HG03342 (cell line): ENCODE measurements at regions not wholly inside any gene's neighbourhood (a gene's known extent, or its start where the extent isn't known, plus 50 kb on each side); places are given as distances from the start of the nearest gene placed in this dataset.

Experiments
- ATAC-seq: cut with Tn5 transposase; IDR thresholded peaks from one replicate; pipeline ENCODE4 v1.9.1; 2021; ENCODE audit warnings: mild to moderate bottlenecking, moderate library complexity; ENCODE audit not compliant: unreplicated experiment

DNA sequence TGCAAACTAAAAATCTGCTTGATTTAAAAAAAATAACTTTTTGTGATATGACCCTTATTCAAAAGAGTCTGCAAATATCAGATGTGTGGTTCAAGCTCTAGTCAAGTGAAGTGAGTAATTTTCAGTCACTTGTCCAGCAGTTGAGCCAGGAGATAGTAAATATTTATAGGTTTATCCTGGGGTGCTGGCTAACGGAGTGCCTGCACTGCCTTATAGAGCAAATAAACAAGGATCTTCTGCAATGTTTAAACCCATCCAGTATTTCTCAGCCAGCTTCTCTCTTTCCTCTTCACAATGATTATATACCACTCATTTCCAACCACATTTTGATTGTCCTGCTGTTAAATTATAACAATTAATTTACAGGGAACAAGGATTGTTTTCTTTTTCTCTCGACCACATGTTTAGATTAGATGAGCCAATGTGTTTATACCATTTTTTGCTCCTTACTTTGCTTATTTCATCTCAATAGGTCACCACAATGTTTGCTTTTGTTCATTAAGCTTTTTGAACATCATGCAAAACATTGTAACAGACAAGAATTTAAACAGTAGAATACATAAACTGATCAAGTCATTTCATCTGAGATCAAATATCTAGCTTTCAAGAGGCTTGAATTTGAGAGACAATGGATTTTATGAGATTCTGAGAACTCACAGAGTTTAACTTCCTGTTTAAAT, 60.3 kb upstream of the GREM2 start:
- ATAC-seq = no peak

DNA sequence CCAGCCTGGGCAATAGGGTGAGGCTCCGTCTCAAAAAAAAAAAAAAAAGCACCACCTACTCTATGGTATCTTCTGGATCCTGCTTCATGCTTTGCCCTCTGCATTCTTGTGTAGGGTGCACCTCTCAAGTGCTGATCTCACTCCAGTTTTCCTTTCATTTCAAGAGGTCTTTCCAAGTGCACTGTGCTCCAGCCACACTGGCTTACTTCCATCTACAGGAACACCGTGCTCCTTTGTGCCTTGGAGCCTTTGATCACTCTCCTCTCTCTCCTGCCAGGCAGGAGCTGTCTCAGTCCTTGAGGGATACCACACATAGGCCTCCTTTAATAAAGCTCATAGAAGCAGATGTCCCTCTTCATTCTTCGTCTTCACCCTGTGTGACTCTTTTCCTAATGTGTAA, 55.4 kb upstream of the GREM2 start:
- ATAC-seq = no peak

DNA sequence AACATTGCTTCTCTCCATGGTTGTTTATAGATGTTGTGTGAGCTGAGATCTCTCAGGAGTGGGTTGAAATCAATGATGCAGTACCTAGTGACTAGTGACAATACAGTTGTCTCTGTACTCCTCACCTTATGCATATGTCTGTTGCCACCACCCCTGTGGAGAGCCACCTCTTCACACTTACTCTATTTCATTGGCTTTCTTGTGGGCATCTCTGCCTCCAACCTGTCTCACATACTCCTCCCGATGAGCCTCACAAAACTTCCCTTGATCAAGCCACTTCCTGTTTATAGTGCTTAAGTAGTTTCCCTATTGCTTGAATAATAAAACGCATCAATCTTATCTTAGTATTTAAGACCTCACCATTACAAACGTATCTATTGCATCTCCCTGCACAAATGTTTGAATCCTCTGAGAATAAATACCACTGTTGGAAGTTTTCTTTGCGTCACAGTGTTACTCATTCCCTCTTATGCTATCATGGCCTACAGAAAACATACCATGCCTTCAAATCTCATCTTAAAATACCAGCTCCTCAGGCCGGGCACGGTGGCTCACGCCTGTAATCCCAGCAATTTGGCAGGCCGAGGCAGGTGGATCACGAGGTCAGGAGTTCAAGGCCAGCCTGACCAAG, 54.7 kb upstream of the GREM2 start:
- ATAC-seq = no peak

DNA sequence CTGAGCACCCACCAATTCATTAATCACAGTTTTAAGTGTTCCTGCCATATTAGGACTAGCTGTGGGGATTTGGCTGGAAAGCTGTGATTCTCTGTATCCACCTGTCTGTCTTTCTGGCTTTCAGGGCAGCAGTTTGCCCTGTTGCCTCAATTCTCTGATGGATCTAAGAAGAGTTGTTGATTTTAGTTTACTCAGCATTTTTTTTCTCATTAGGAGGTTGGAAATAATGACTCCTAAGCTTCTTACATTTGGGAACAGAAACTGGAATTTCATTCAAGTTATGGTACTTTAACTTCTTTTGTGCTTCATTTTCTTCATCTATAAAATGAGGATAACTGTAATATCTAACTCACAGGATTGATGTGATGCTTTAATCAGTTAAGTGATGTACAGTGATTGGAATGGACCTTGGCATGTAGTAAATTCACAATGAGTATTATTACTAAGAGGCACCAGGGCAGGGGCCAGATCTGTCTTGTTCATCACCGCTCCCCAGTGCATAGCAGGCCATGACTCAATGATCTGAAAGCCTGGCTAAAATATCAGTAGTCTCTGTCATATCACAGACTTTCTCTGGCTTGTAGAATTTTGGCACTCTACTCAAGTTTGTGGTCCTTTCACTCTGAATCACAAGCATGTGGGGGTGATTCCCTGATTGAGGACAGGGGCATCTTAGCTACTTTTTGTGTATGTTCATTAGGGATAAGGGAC, 51.4 kb upstream of the GREM2 start:
- no peak for ATAC-seq
